OCI-M2 (cell line): ENCODE measurements at regions not wholly inside any gene's neighbourhood (a gene's known extent, or its start where the extent isn't known, plus 50 kb on each side); places are given as distances from the start of the nearest gene placed in this dataset.
"Not testable (repeated sequence)": the region's sequence is repeated elsewhere in the genome, so short reads cannot be mapped to it uniquely, and the experiment has no call there.

ENCODE experiments used
- DNase-seq: peaks from one replicate; lab custom pipeline; 2025; ENCODE audit not compliant: unreplicated experiment; lab: John Stamatoyannopoulos, UW

DNA sequence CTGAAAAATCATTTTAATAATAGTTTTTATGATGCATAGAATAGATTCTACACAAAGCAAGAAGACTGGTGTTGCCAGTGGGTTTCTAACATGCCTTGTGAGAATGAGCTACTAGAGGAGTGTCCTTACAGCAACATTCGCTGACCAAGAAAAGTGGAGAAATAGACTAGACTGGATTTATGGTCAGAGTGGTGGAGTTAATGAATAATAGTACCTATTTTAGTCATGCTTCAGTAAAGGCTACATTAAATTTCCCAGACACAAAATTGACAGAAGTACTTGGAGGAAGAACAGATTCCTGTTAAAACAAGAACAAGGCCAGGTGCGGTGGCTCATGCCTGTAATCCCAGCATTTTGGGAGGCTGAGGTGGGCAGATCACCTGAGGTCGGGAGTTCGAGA, 539.2 kb downstream of the ETS1 start:
- no peak for DNase-seq

DNA sequence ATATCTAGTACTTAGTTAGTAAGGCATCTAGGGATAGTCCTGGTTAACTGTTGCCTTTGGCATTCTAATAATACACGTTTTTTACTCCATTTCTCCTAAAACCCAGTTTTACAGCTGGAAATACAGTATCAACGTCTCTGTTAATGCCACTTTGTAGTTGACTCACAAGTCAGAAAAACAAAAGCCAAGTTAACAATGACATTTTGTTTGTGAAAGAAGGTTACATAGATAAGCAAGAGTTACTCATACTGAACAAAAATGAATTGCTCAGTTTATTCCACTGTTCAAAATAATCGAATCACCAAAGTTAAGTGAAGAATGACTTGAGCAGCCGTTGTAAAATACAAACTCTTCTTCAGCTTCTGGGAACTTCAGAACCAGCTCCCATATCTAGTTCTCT, 540.3 kb downstream of the ETS1 start:
- no peak for DNase-seq

DNA sequence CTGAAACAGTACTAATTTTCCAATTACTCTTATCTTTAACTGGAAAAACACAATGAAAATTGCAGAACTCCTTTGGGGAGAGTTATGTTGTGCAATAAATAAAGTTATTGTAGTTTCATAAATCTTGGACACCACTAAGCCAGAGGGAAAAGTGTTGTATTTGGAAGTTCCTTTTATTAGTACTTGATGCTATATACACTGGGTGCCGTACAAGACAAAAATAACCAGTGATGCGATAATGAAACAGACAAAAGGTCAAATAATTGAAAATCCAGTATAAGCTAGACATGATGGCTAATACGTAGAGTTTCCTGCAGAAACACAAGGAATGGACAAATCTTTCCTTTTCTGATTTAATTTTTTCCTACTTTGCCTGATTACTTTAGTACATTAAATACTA, 541.1 kb downstream of the ETS1 start:
- no peak for DNase-seq

DNA sequence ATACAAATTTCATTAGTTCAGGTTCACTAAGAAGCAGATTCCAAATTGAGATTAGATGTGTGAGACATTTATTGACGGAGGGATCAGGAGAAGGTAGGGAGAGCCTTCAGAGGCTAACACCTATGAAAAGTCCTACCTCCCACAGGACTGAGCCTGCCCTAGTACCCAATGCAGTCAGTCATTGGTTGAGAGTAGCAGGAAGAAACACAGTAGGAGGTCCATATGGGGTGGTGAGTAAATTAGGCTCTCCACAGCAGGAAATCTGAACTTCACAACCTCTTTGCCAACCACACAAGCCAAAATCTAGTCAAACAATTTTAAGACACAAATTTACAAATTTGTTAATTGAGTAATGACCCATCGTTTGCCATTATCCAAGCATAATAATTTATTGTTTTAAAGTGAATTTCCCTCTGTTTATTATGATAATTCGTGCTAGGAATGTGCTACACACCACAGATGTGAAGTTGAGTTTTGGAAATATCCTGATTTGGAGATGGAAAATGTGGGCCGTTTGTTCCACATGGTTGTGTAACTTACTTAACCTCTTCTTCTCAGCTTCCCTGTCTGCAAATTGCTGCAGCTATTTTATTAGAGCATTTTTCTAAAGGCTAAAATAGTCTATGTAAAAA, 542.1 kb downstream of the ETS1 start:
- DNase-seq, result no peak

DNA sequence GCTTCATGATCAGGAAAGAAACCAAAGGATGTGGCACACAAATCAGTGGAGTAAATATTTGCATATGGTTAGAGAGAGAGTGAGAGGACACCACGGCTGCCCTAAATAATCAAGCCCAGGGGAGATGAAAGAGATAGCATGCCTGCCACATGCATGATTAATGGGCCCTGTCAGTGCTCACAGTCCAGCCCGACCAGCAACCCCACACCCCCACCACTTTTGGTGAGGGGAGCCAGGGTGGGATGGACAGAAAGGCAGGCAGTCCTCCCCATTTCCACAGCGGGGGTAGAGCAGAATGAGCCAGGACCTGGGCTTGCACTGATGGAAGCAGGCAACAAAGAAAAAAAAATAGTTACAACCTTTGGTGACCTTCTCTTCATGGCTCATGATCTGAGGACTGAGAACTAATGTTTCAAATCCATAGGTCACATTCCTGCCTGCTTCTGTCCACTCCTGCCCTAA, 545.0 kb downstream of the ETS1 start:
- no peak for DNase-seq

DNA sequence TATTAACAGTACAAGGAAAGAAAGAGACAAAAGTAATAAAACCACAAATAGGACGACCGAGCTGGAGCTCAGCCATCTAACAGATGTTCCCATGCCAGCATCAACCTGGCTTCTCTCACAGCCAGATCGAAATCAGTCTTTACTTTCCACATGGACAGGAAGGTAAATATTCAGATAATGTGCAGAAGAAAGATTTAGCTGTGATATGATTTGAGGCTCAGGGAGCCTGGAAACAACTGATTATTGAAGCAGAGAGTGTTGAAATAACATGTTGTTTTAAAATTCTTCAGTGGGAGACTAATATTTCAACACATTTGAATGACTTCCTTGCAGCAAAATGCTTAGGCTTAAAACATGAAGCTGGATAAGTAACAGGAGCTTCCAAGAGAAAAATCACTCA, 546.8 kb downstream of the ETS1 start:
- no peak for DNase-seq

DNA sequence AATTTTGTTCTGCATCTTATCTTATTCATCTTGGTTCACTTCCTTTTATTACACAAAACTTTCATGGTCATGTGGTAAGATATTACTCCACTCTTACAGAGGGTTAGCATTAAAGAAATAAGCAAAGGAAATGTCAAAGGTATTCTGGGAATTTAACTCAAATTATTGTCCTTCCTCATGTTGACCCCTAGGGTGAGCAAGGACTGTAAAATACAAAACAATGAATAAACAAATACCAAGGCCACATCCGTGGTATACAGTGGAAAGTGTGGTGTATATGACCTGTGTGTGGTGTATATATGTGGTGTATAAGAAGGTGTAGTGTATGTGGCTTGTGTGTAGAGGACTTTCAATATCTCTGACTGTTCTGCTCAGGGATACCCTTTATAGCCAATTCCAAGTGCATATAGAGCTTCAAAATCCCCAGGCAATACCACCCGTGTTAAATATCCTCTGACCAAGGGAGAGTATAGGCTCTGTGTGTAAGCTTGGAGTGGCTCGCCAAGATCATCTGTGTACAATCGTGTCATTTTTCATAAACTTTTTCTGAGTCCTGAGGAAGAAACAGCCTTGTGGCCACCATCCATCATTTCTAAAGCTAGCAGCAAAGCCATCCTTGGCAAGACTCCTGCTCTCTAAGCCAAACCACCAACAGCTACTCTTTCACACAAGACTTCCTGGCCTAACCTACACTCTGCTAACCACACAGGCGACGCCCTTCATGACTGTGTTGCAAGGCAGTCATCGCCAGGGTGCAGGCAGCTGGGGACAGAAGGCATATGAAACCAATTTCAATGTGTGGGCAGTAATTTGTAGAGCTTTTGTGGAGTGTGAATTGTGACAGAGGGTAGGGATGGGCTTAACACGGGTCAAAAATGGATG, 548.0 kb downstream of the ETS1 start:
- DNase-seq, result no peak

DNA sequence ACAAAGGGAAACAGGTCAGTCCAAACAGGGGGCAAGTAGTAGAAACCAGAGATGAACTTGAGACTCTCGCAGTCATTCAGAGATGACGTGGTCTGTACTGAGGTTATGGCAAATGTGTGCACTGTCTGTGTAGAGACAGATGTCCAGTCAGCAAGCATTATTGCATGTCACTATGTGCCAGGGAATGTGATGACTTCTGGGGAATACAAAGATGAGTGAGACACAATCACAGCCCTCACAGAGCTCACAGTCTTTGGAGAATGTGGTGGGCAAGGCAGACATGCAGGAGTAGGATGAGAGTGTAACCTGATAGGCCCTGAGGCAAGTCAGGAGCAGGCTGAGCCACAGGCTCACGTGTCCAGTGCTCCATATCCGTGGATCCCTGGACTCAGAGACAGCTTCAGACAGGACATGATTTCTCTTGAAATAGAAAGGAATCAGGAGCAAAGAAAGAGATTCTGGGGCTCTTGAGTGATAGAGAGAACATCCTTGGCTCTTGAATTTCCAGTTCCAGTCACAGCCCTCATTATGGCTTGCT, 550.7 kb downstream of the ETS1 start:
- no peak for DNase-seq

DNA sequence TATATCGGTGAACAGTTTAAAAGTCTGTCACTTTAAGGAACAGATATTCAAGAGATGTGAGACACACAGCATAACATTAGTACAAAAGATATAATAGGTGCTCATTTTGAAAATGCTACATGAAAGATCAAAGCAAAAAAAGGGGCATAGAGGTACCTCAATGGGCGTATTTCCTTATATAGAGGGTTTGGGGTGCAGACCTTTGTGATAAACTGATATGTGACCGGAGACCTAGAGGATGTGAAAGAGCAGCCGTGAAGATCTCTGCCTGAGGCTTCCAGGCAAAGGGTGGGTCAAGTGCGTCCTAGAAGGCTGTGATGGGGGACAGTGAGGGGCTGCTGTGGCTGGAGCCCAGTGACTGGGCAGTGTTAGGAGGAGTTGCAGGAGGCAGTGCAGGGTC, 551.4 kb downstream of the ETS1 start:
- no peak for DNase-seq

DNA sequence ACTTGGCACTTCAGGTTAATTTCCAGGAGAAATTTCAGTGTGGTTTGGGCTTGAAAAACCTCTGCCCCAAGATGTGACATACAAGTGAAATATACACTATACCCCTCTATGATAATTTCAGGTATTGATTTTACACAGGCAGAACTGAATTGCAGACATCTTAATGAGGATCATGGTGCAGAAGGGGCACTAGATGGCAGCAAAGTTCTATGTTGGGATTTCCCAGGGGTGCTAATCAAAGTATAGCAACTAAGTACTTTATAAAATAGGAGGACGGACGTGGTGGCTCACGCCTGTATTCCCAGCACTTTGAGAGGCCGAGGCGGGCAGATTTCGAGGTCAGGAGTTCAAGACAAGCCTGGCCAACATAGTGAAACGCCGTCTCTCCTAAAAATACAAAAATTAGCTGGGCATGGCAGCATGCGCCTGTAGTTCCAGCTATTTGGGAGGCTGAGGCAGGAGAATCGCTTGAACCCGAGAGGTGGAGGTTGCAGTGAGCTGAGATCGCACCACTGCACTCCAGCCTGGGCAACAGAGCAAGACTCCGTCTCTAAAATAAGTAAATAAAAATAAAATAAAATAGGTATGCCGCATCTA, 555.7 kb downstream of the ETS1 start:
- not testable (repeated sequence) for DNase-seq

DNA sequence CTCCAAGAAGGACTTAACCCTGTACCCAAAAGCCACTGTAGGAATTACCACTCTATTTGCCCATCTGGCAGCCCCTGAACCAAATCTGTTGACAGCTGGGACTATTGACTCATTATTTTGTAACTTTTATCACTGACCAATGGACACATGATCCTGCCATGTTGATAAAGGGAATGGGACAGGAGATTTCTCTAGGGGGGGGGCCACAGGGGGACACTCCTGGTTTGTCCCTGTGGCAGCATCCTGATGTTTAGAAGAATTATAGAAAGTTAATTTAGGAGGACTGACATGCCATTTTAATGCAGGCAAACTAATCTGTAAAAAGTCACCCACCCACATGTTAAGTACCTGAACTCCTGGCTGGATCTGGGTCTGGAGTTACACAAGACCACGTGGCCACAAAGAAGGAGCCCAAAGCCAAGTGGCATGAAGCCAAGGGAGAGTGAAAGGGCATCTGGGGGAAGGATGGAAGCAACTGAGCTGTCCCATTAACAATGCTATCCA, 558.1 kb downstream of the ETS1 start:
- no peak for DNase-seq

DNA sequence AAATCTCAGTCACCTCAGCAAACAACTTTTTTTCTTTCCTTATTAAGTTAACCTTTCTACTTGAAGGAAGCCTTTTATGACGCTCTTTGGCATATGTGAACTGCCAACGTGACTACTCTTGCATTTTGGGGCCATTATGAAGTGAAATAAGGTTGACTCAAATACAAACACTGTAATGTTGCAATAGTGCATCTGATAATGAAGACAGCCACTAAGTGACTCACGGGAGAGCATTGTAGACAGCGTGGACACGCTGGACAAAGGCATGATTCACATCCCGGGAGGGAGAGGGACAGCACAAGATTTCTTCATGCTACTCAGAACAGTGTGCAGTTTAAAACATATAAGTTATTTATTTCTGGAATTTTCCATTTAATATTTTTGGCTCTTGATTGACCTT, 560.8 kb downstream of the ETS1 start:
- DNase-seq, result no peak

DNA sequence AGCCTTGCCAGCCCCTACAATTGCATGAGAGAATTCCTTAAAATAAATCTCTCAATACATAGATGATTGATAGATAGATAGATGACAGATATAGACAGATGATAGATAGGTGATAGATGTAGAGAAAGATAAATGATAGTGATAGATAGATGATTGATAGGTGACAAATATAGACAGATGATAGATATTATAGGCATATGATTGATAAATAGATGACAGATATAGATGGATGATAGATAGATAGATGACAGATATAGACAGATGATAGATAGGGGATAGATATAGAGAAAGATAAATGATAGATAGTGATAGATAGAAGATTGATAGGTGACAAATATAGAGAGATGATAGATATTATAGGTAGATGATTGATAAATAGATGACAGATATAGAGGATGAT, 564.6 kb downstream of the ETS1 start:
- DNase-seq, result no peak

DNA sequence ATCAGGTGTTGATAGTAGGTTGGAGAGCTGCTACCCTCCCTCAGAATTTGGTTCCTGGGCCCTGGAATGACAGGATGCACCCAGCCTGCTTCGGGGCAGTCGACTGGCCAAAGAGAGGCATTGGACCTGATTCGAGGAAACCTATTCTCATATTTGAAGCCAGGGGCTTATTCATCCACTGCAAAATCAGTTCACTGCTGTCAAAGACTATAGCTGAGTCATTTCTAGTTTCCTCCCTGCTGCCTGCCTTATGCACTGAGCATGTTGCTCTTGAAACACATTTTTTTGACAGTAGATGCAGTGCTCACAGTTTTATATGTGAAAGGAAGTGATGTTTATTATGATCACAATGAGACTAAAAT, 565.4 kb downstream of the ETS1 start:
- no peak for DNase-seq

DNA sequence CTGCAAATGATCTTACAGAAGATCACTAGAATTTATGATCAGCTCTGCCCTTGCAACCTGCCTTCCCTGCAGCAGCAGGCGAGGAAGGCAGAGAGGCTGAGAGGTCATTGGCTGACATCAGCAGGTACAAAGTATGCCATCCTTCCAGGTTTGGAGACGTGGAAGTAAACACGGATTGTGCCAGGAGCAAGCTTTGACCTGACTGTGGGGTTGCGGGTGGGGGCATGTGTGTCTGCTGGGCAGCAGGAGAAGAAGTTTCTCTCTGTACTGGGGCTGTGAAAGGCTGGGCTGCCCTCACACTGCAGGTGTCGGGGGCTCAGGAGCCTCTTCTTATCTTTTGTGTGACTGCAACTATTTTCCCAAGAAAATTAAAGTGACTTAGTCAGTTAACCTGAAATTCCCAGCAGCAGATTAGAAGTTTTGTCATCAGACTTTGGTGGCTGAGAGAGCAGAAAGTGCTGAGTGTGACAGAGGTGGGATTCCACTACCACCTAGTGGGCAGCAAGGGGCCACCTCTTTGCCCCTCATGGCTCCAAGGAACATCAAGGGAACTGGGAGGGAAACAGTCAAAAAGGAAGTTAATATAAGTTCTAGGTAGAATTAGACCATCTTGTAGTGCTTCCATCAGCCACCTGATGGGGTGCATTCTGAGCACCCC, 565.9 kb downstream of the ETS1 start:
- no peak for DNase-seq

DNA sequence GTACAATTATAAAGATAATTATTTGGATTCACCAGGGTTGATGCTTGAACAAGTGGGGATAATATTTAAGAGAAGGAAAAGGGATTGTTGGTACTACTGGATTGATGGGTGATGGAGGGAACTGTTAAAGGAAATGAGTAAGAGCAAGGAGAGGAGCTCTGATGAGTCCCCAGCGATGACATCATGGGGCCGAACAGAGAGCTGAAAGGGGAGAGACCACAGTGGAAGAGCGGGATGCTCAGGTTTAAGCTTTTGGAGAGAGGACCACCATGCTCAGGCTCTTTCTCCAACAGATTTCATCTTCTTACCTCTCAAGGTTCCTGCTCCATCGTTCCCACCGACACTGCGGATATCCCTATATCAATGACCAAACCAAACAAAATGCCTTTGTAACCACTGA, 568.7 kb downstream of the ETS1 start:
- DNase-seq, result no peak

DNA sequence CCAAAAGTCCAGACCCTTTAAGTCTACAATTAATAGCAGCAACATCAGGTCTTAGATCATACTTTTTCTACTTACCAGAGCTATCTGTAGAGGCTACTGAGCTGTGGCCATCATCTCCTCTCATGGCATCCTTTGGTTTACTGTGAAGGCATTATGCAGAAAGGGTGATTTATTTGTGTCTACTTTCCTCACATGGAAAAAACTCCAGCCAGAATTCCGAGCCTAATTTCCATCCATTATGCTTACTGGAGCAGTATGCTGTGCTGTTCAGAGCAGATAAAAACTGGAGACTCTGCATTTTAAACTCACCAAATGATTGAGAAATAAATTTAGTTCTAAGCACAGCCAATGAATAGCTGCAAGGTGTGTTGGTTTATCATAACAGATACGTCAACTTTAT, 581.8 kb downstream of the ETS1 start:
- no peak for DNase-seq

DNA sequence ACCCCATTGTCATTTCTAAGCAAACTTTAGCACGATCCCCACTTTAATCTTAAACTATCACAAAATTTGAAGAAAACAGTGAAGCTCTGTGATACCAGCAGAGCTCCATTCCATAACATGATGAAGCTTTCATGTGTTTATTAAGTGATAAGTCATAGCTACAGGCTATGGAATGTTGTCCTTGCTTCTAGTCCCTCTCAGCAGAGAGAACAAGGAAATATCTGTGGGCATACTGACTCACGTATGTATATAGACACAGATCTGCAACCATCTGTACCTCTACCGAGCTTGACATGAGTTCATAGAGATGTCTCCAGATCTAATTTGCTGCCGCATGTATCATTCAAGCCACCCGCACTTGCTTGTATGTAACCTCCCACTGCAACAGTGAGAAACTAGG, 588.9 kb downstream of the ETS1 start:
- no peak for DNase-seq

DNA sequence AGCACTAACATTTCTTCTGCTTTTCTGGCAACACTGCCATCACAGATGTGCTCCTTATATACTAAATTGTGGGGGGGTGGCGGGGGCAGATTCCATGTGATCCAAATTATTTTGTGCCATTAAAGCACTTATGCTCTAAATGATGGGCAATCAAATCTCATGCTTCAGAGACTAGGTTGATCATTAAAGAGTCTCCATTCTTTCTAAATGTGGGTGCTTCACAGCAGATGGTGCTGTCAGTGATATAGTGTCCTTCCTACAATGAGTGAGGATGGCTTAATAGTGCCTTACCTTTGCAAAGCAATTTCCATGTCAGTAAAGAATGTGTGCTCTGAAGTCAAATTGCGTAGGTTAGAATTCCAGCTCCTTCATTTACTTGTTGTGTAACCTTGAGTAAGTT, 589.8 kb downstream of the ETS1 start:
- no peak for DNase-seq

DNA sequence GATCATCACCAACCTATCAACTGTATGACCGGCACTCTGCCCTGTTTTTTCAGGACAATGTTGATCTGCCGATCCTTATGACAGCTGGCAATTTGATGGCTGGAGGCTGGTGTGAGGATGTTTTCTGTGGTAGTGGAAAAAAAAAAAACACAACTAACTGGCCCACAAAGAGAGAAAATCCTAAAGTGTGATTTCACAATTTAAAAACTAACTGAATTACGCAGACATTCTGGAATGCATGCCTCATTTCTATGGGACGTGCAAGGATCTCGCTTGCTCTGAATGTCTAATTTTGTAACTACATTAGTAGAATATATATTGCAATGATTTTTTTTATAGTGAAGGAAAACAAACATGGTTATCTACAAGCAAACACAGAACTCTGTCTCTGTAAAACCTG, 590.5 kb downstream of the ETS1 start:
- no peak for DNase-seq

DNA sequence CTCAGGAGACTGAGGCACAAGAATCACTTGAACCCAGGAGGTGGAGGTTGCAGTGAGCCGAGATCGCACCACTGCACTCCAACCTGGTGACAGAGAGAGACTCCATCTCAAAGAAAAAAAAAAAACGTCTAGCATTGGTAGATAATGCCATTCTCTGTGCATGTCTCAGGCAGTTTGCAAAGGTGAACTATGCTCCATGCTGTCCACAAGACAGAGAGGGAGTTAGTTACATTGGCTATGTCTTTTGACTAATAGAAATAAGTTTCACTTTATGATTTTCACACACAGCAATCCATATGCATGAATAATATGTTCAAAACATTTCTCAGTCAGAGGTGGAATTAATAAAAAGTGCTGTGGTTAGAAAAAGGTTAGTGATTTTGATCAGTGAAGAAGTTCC, 591.4 kb downstream of the ETS1 start:
- DNase-seq, result no peak
